Subcutaneous abdominal adipose tissue (tissue), 5 donors: ENCODE measurements at regions not wholly inside any gene's neighbourhood (a gene's known extent, or its start where the extent isn't known, plus 50 kb on each side); places are given as distances from the start of the nearest gene placed in this dataset.

Source experiments
- H3K27ac ChIP-seq: one replicate; pipeline ENCODE4 v1.7.0; 2013; ENCODE audit warnings: low read depth, mild to moderate bottlenecking, inconsistent platforms, low read length, moderate library complexity
- H3K27me3 ChIP-seq, 5 donors: one replicate each; pipeline ENCODE4 v1.7.0; 2013; ENCODE audit warnings: low read length in 5 of 5, inconsistent platforms in 1 of 5; ENCODE audit not compliant: control insufficient read depth in 5 of 5, insufficient read depth in 4 of 5
- H3K36me3 ChIP-seq, 5 donors: one replicate each; pipeline ENCODE4 v1.7.0; 2013; ENCODE audit warnings: low read length in 5 of 5; ENCODE audit not compliant: control insufficient read depth in 5 of 5, insufficient read depth in 5 of 5
- H3K4me1 ChIP-seq, 5 donors: one replicate each; pipeline ENCODE4 v1.7.0; 2013; ENCODE audit warnings: low read length in 5 of 5, mild to moderate bottlenecking in 3 of 5, moderate library complexity in 1 of 5; ENCODE audit not compliant: control insufficient read depth in 5 of 5, insufficient read depth in 5 of 5
- H3K4me3 ChIP-seq, 5 donors: one replicate each; pipeline ENCODE4 v1.7.0; 2013; ENCODE audit warnings: low read length in 5 of 5, low read depth in 1 of 5
- H3K9ac ChIP-seq, 5 donors: one replicate each; pipeline ENCODE4 v1.7.0; 2013; ENCODE audit warnings: low read length in 5 of 5, mild to moderate bottlenecking in 4 of 5, moderate library complexity in 3 of 5
- H3K9me3 ChIP-seq, 5 donors: one replicate each; pipeline ENCODE4 v1.7.0; 2013; ENCODE audit warnings: low read length in 5 of 5; ENCODE audit not compliant: control insufficient read depth in 5 of 5
- donor health status: healthy.
- donor health status: healthy.
- donor health status: healthy.
- donor health status: healthy.
- donor health status: healthy.

- no peaks in the 10 kb centered on the region for H3K4me1 ChIP-seq
- no peak overlapping the region for H3K4me3 ChIP-seq
- no peaks in the 10 kb centered on the region for H3K9me3 ChIP-seq
- no peaks in the 10 kb centered on the region for H3K36me3 ChIP-seq
- H3K27me3 ChIP-seq: no peaks in the 10 kb centered on the region
- no peak overlapping the region for H3K27ac ChIP-seq
- no peak overlapping the region for H3K9ac ChIP-seq
Observed at GRCh38 chr18:70762812-70763211, 474.0 kb downstream of the SOCS6 start.

GRCh38 chr18:70758780-70759179, 469.9 kb downstream of the SOCS6 start:
- Histone ChIP-seq H3K27ac (no peak overlapping the region), H3K27me3 (no peaks in the 10 kb centered on the region), H3K9ac (no peak overlapping the region), H3K4me3 (no peak overlapping the region), H3K36me3 (no peaks in the 10 kb centered on the region), H3K4me1 (no peaks in the 10 kb centered on the region), H3K9me3 (no peaks in the 10 kb centered on the region)

- H3K27ac ChIP-seq: no peak overlapping the region
- no peaks in the 10 kb centered on the region for H3K27me3 ChIP-seq
- H3K4me1 ChIP-seq: no peaks in the 10 kb centered on the region
- no peak overlapping the region for H3K9ac ChIP-seq
- no peaks in the 10 kb centered on the region for H3K9me3 ChIP-seq
- no peak overlapping the region for H3K4me3 ChIP-seq
- H3K36me3 ChIP-seq: no peaks in the 10 kb centered on the region
Observed at GRCh38 chr18:70754486-70754885, 465.6 kb downstream of the SOCS6 start.

GRCh38 chr18:70732916-70733315, 444.1 kb downstream of the SOCS6 start:
- H3K4me1 ChIP-seq: no peaks in the 10 kb centered on the region
- H3K9ac ChIP-seq: no peak overlapping the region
- H3K9me3 ChIP-seq: peaks cover 0 to 7% (median 3%) of the 10 kb centered on the region in 5 donors
- H3K36me3 ChIP-seq: no peaks in the 10 kb centered on the region
- H3K27ac ChIP-seq: no peak overlapping the region
- no peaks in the 10 kb centered on the region for H3K27me3 ChIP-seq
- no peak overlapping the region for H3K4me3 ChIP-seq

- peaks cover 0 to 7% (median 3%) of the 10 kb centered on the region in 5 donors for H3K9me3 ChIP-seq
- no peaks in the 10 kb centered on the region for H3K36me3 ChIP-seq
- no peaks in the 10 kb centered on the region for H3K27me3 ChIP-seq
- no peak overlapping the region for H3K27ac ChIP-seq
- no peak overlapping the region for H3K9ac ChIP-seq
- no peaks in the 10 kb centered on the region for H3K4me1 ChIP-seq
- no peak overlapping the region for H3K4me3 ChIP-seq
Observed at GRCh38 chr18:70732188-70732587, 443.3 kb downstream of the SOCS6 start.

GRCh38 chr18:70720607-70721006, 431.8 kb downstream of the SOCS6 start:
- no peaks in the 10 kb centered on the region for H3K27me3 ChIP-seq
- H3K4me1 ChIP-seq: no peaks in the 10 kb centered on the region
- H3K36me3 ChIP-seq: no peaks in the 10 kb centered on the region
- H3K4me3 ChIP-seq: no peak overlapping the region
- H3K27ac ChIP-seq: no peak overlapping the region
- H3K9me3 ChIP-seq: no peaks in the 10 kb centered on the region
- H3K9ac ChIP-seq: no peak overlapping the region

GRCh38 chr18:70709720-70710119, 420.9 kb downstream of the SOCS6 start:
- Histone ChIP-seq H3K27ac (no peak overlapping the region), H3K4me3 (no peak overlapping the region), H3K27me3 (no peaks in the 10 kb centered on the region), H3K9ac (no peak overlapping the region), H3K4me1 (no peaks in the 10 kb centered on the region), H3K9me3 (peaks cover 0 to 4% (median 0%) of the 10 kb centered on the region in 5 donors), H3K36me3 (no peaks in the 10 kb centered on the region)

- no peaks in the 10 kb centered on the region for H3K27me3 ChIP-seq
- H3K9me3 ChIP-seq: no peaks in the 10 kb centered on the region
- no peaks in the 10 kb centered on the region for H3K4me1 ChIP-seq
- no peak overlapping the region for H3K27ac ChIP-seq
- no peak overlapping the region for H3K9ac ChIP-seq
- no peaks in the 10 kb centered on the region for H3K36me3 ChIP-seq
- no peak overlapping the region for H3K4me3 ChIP-seq
Observed at GRCh38 chr18:70709144-70709543, 420.3 kb downstream of the SOCS6 start.

- H3K27ac ChIP-seq: no peak overlapping the region
- no peaks in the 10 kb centered on the region for H3K4me1 ChIP-seq
- no peaks in the 10 kb centered on the region for H3K9me3 ChIP-seq
- no peaks in the 10 kb centered on the region for H3K36me3 ChIP-seq
- H3K27me3 ChIP-seq: no peaks in the 10 kb centered on the region
- H3K4me3 ChIP-seq: no peak overlapping the region
- no peak overlapping the region for H3K9ac ChIP-seq
Observed at GRCh38 chr18:70705831-70706416, 417.1 kb downstream of the SOCS6 start.

- no peak overlapping the region for H3K27ac ChIP-seq
- peaks cover 0 to 6% (median 0%) of the 10 kb centered on the region in 5 donors for H3K9me3 ChIP-seq
- no peak overlapping the region for H3K4me3 ChIP-seq
- no peaks in the 10 kb centered on the region for H3K36me3 ChIP-seq
- no peaks in the 10 kb centered on the region for H3K27me3 ChIP-seq
- no peaks in the 10 kb centered on the region for H3K4me1 ChIP-seq
- H3K9ac ChIP-seq: no peak overlapping the region
Observed at GRCh38 chr18:70700496-70700895, 411.7 kb downstream of the SOCS6 start.

- no peaks in the 10 kb centered on the region for H3K36me3 ChIP-seq
- H3K27ac ChIP-seq: no peak overlapping the region
- no peak overlapping the region for H3K9ac ChIP-seq
- H3K9me3 ChIP-seq: peaks cover 0 to 6% (median 0%) of the 10 kb centered on the region in 5 donors
- H3K4me3 ChIP-seq: no peak overlapping the region
- no peaks in the 10 kb centered on the region for H3K4me1 ChIP-seq
- H3K27me3 ChIP-seq: no peaks in the 10 kb centered on the region
Observed at GRCh38 chr18:70698574-70698973, 409.7 kb downstream of the SOCS6 start.
